ENCODE measurements at regions not wholly inside any gene's neighbourhood (a gene's known extent, or its start where the extent isn't known, plus 50 kb on each side); places are given as distances from the start of the nearest gene placed in this dataset.

- TF ChIP-seq CTCF (IDR thresholded peaks at IDR 0.05; ENCODE audit: insufficient read depth, low read length) (no peak), REST (IDR thresholded peaks at IDR 0.05; ENCODE audit: insufficient replicate concordance, low read depth) (no peak), POLR2AphosphoS5 (IDR thresholded peaks at IDR 0.05; ENCODE audit: low read depth) (no peak), SPI1 (IDR thresholded peaks at IDR 0.05; ENCODE audit: borderline replicate concordance, low read depth) (no peak), GABPA (IDR thresholded peaks at IDR 0.05; ENCODE audit: low read depth) (no peak)
Measured at GRCh38 chr12:108029051-108029835, 99.8 kb upstream of the WSCD2 start.
